H1 (cell line): ENCODE measurements at regions not wholly inside any gene's neighbourhood (a gene's known extent, or its start where the extent isn't known, plus 50 kb on each side); places are given as distances from the start of the nearest gene placed in this dataset.

Experiments used
- CTCF ChIA-PET: fragments of 300-600 bp; sonication (Branson Sonifier 250); formaldehyde crosslinking; loops from one replicate; lab custom pipeline; 2021; ENCODE audit not compliant: partially characterized antibody; lab: Charles Lee
- POLR2A ChIA-PET: fragments of 300-600 bp; sonication (Branson Sonifier 250); formaldehyde crosslinking; loops from one replicate; lab custom pipeline; 2021; ENCODE audit warnings: inconsistent platforms; ENCODE audit not compliant: partially characterized antibody; lab: Charles Lee
- DNase-seq, 2 experiments: peaks; one replicate each; pipeline versions ENCODE4 v3.0.0 to v3.0.0-alpha.2; 2010 to 2022; ENCODE audit warnings: low spot score in 2 of 2, low read depth in 1 of 2, mixed read lengths in 1 of 2
- FAIRE-seq: peaks from 2 replicates; lab custom pipeline; 2011; peaks lifted over from hg19 to GRCh38; lab: Jason Lieb, UNC
- H2AFZ ChIP-seq: 2 replicates; pipeline ENCODE4 v1.8.1; 2012; ENCODE audit warnings: low read length, inconsistent platforms
- H2AK5ac ChIP-seq: 2 replicates; pipeline ENCODE4 v1.6.1; 2013; ENCODE audit warnings: low read depth, low read length
- H2BK120ac ChIP-seq: replicated peaks from 2 replicates; pipeline ENCODE3; 2013; ENCODE audit warnings: low read depth, low read length, inconsistent platforms
- H2BK12ac ChIP-seq: 2 replicates; pipeline ENCODE4 v1.6.1; 2013; ENCODE audit warnings: low read depth, low read length
- H2BK15ac ChIP-seq: 2 replicates; pipeline ENCODE4 v1.6.1; 2013; ENCODE audit warnings: low read length
- H2BK20ac ChIP-seq: 2 replicates; pipeline ENCODE4 v1.6.1; 2013; ENCODE audit warnings: low read length
- H2BK5ac ChIP-seq: 2 replicates; pipeline ENCODE4 v1.6.1; 2013; ENCODE audit warnings: low read depth, low read length
- H3K14ac ChIP-seq: 2 replicates; pipeline ENCODE4 v1.6.1; 2013; ENCODE audit warnings: inconsistent platforms; ENCODE audit not compliant: insufficient read length
- H3K18ac ChIP-seq: 2 replicates; pipeline ENCODE4 v1.6.1; 2013; ENCODE audit warnings: low read length; ENCODE audit errors: extremely low read depth
- H3K23ac ChIP-seq: 2 replicates; pipeline ENCODE4 v1.6.1; 2013; ENCODE audit warnings: inconsistent platforms; ENCODE audit not compliant: insufficient read length
- H3K23me2 ChIP-seq: 2 replicates; pipeline ENCODE4 v1.6.1; 2013; ENCODE audit warnings: low read depth, low read length
- H3K27ac ChIP-seq: 2 replicates; pipeline ENCODE4 v1.6.1; 2011; ENCODE audit warnings: low read depth, low read length, inconsistent platforms
- H3K27me3 ChIP-seq, 4 experiments: replicated peaks in 1 of 4; 1 replicate in 1 of 4; 2 replicates in 3 of 4; pipeline versions ENCODE4 v1.6.1 to v1.8.1; 2011 to 2013; ENCODE audit warnings: low read length in 3 of 4, mild to moderate bottlenecking in 3 of 4, inconsistent platforms in 2 of 4, mixed read lengths in 2 of 4, moderate library complexity in 1 of 4; ENCODE audit not compliant: control insufficient read depth in 3 of 4, insufficient read depth in 3 of 4; ENCODE audit errors: extremely low read depth in 1 of 4
- H3K36me3 ChIP-seq, 4 experiments: 2 replicates each; pipeline versions ENCODE4 v1.6.1 to v1.8.1; 2011 to 2013; ENCODE audit warnings: mild to moderate bottlenecking in 4 of 4, low read length in 3 of 4, moderate library complexity in 2 of 4, control low read depth in 1 of 4, inconsistent platforms in 1 of 4; ENCODE audit not compliant: insufficient read depth in 4 of 4, control insufficient read depth in 2 of 4
- H3K4ac ChIP-seq: replicated peaks from 2 replicates; pipeline ENCODE3; 2013; ENCODE audit warnings: low read length, low read depth, mixed read lengths, inconsistent platforms; ENCODE audit not compliant: insufficient read length
- H3K4me1 ChIP-seq, 4 experiments: replicated peaks in 1 of 4; 1 replicate in 1 of 4; 2 replicates in 3 of 4; pipeline versions ENCODE4 v1.6.1 to v1.8.1; 2011 to 2013; ENCODE audit warnings: low read length in 3 of 4, inconsistent platforms in 2 of 4, mixed read lengths in 1 of 4; ENCODE audit not compliant: insufficient read depth in 4 of 4, control insufficient read depth in 3 of 4
- H3K4me2 ChIP-seq, 2 experiments: 2 replicates each; pipeline versions ENCODE4 v1.6.1 to v1.8.1; 2011 to 2013; ENCODE audit warnings: low read depth in 2 of 2, low read length in 2 of 2, control low read depth in 1 of 2, inconsistent platforms in 1 of 2, mild to moderate bottlenecking in 1 of 2; ENCODE audit not compliant: insufficient read depth in 1 of 2
- H3K4me3 ChIP-seq, 4 experiments: fragments of 200-600, 300-600 bp in 1 of 4; sonication (generic), shearing (Covaris generic), sonication (Bioruptor Twin) in 1 of 4; 2 replicates each; pipeline versions ENCODE4 v1.5.1 to v1.8.1; 2011 to 2016; ENCODE audit warnings: low read length in 4 of 4, low read depth in 3 of 4, control low read depth in 2 of 4, inconsistent platforms in 2 of 4, mild to moderate bottlenecking in 2 of 4, mixed read lengths in 1 of 4, moderate library complexity in 1 of 4; ENCODE audit not compliant: insufficient read depth in 2 of 4; ENCODE audit errors: extremely low read depth in 1 of 4
- H3K56ac ChIP-seq: replicated peaks from 2 replicates; pipeline ENCODE3; 2013; ENCODE audit warnings: low read depth, mild to moderate bottlenecking, mixed read lengths, low read length, inconsistent platforms; ENCODE audit not compliant: insufficient read length
- H3K79me1 ChIP-seq: 2 replicates; pipeline ENCODE4 v1.6.1; 2013; ENCODE audit warnings: low read depth, low read length, control low read depth
- H3K79me2 ChIP-seq, 2 experiments: 2 replicates each; pipeline versions ENCODE4 v1.6.1 to v1.8.1; 2012 to 2013; ENCODE audit warnings: low read length in 2 of 2, mild to moderate bottlenecking in 2 of 2, inconsistent platforms in 1 of 2; ENCODE audit not compliant: insufficient read depth in 2 of 2, control insufficient read depth in 1 of 2
- H3K9ac ChIP-seq, 4 experiments: replicated peaks in 1 of 4; 1 replicate in 1 of 4; 2 replicates in 3 of 4; pipeline versions ENCODE4 v1.6.1 to v1.8.1; 2011 to 2013; ENCODE audit warnings: low read depth in 3 of 4, low read length in 3 of 4, control low read depth in 2 of 4, mild to moderate bottlenecking in 2 of 4, moderate library complexity in 2 of 4, inconsistent platforms in 1 of 4; ENCODE audit errors: extremely low read depth in 1 of 4
- H3K9me3 ChIP-seq, 2 experiments: 2 replicates each; pipeline versions ENCODE4 v1.6.1 to v1.8.1; 2012 to 2013; ENCODE audit warnings: mild to moderate bottlenecking in 2 of 2, moderate library complexity in 2 of 2, control low read depth in 1 of 2, inconsistent platforms in 1 of 2, low read depth in 1 of 2, low read length in 1 of 2, mixed read lengths in 1 of 2; ENCODE audit not compliant: insufficient read depth in 2 of 2
- H4K20me1 ChIP-seq, 2 experiments: replicated peaks in 1 of 2; 2 replicates each; pipeline versions ENCODE3 to v1.8.1; 2011 to 2013; ENCODE audit warnings: inconsistent platforms in 2 of 2, low read length in 2 of 2, mild to moderate bottlenecking in 1 of 2; ENCODE audit not compliant: insufficient read depth in 2 of 2, control insufficient read depth in 1 of 2
- H4K5ac ChIP-seq: 2 replicates; pipeline ENCODE4 v1.6.1; 2013; ENCODE audit warnings: low read length, low read depth, mixed read lengths, inconsistent platforms; ENCODE audit not compliant: insufficient read length
- H4K8ac ChIP-seq: 2 replicates; pipeline ENCODE4 v1.8.0; 2013; ENCODE audit warnings: mild to moderate bottlenecking, moderate library complexity, low read length, inconsistent platforms; ENCODE audit not compliant: insufficient read depth; ENCODE audit errors: extremely low read depth
- H4K91ac ChIP-seq: replicated peaks from 2 replicates; pipeline ENCODE3; 2013; ENCODE audit warnings: low read length, mixed read lengths, inconsistent platforms; ENCODE audit not compliant: insufficient read length
- CBX8 ChIP-seq: fragments of 300-800, 300-1000 bp; sonication (generic); IDR thresholded peaks from 2 replicates; pipeline ENCODE4 v1.7.1; 2016; ENCODE audit warnings: low read depth, low read length, borderline replicate concordance
- CREB1 ChIP-seq: IDR thresholded peaks from 2 replicates; pipeline ENCODE4 v1.6.1; 2012; ENCODE audit warnings: inconsistent platforms
- EGR1 ChIP-seq: IDR thresholded peaks from 2 replicates; pipeline ENCODE4 v1.6.1; 2011; ENCODE audit warnings: low read depth, low read length, borderline replicate concordance
- HDAC2 ChIP-seq, 2 experiments: fragments of 300-600 bp in 1 of 2; sonication (generic) in 1 of 2; IDR thresholded peaks; 2 replicates each; pipeline ENCODE4 v1.6.1; 2011 to 2012; ENCODE audit warnings: low read depth in 2 of 2, low read length in 2 of 2, mild to moderate bottlenecking in 2 of 2, moderate library complexity in 2 of 2, borderline replicate concordance in 1 of 2, inconsistent platforms in 1 of 2
- HDAC6 ChIP-seq: IDR thresholded peaks from one replicate; pipeline ENCODE4 v1.7.1; 2012; ENCODE audit warnings: low read depth, mild to moderate bottlenecking, inconsistent platforms, low read length, moderate library complexity
- JUND ChIP-seq: IDR thresholded peaks from 2 replicates; pipeline ENCODE4 v1.6.1; 2011; ENCODE audit warnings: mild to moderate bottlenecking, improper control_type of control experiment, low read length
- MAFK ChIP-seq: IDR thresholded peaks from 2 replicates; pipeline ENCODE4 v1.6.1; 2012; ENCODE audit warnings: low read depth, mild to moderate bottlenecking, improper control_type of control experiment, low read length
- SP1 ChIP-seq: IDR thresholded peaks from 2 replicates; pipeline ENCODE4 v1.6.1; 2011; ENCODE audit warnings: low read depth, low read length
- WGBS, 2 experiments: shearing (Covaris generic) in 1 of 2; methylation state at CpG; one replicate each; pipeline versions ENCODE4 v1.1.6 to v1.1.7; 2013 to 2015; ENCODE audit warnings: low lambda C conversion rate in 2 of 2, mixed read lengths in 2 of 2, inconsistent platforms in 1 of 2, low coverage in 1 of 2, missing lambda C conversion rate in 1 of 2; ENCODE audit not compliant: insufficient replicate concordance in 2 of 2, insufficient coverage in 1 of 2, insufficient read length in 1 of 2; ENCODE audit errors: extremely low coverage in 1 of 2, missing lambda C conversion rate in 1 of 2; 5-methylcytosine and 5-hydroxymethylcytosine counted together

- Histone ChIP-seq H3K36me3 (no peaks in the 10 kb centered on the region), H3K9ac (no peak overlapping the region), H3K27me3 (no peaks in the 10 kb centered on the region; a peak in 1 of 7 replicates), H3K23me2 (no peaks in the 10 kb centered on the region), H4K5ac (no peak overlapping the region), H3K14ac (no peak overlapping the region), H2BK15ac (no peak overlapping the region), H3K4me1 (peaks cover 0 to 9% (median 3%) of the 10 kb centered on the region in 4 experiments; a peak in 3 of 7 replicates), H3K56ac (no peak overlapping the region), H2BK5ac (no peak overlapping the region), H3K9me3 (no peaks in the 10 kb centered on the region), H3K4me3 (no peak overlapping the region), H3K18ac (no peak overlapping the region), H3K79me2 (no peaks in the 10 kb centered on the region), H3K4me2 (no peak overlapping the region), H2AFZ (no peak overlapping the region), H2BK20ac (no peak overlapping the region), H3K23ac (no peak overlapping the region), H4K20me1 (no peaks in the 10 kb centered on the region), H3K4ac (no peak overlapping the region), H4K91ac (no peak overlapping the region), H3K79me1 (no peaks in the 10 kb centered on the region), H2BK120ac (no peak overlapping the region), H2BK12ac (no peak overlapping the region), H4K8ac (no peak overlapping the region), H3K27ac (no peak overlapping the region), H2AK5ac (no peak overlapping the region)
- CTCF ChIA-PET = interaction anchor here (0.6 to 10.8 kb wide), 9 partner anchors 9 to 452 kb away, joined by 3 to 90 read pairs (median 4); no protein-coding TSS in a partner anchor
- DNase-seq = no peak
- WGBS, 2 experiments = 96% methylated on average over 5 of the region's 5 CpGs; no CpG with 5 or more reads in 1 of the 2 experiments
- POLR2A ChIA-PET = no interaction called here
- no peak for FAIRE-seq
- TF ChIP-seq HDAC2 (IDR thresholded peaks at IDR 0.05; ENCODE audit: borderline replicate concordance in 1 of 2, low read depth in 2 of 2, low read length in 2 of 2) (no peak), HDAC6 (no peak), CREB1 (no peak), CBX8 (no peak), EGR1 (no peak), JUND (no peak), SP1 (no peak), MAFK (no peak)
Measured at GRCh38 chr11:116082256-116082655, 578.0 kb upstream of the CADM1 start.
